Retina (tissue), 1 donor: ENCODE measurements at regions not wholly inside any gene's neighbourhood (a gene's known extent, or its start where the extent isn't known, plus 50 kb on each side); places are given as distances from the start of the nearest gene placed in this dataset.
A peak's percentile ranks its signal among the peaks of the same experiment; 100 is the strongest.
"Not testable (repeated sequence)": the region's sequence is repeated elsewhere in the genome, so short reads cannot be mapped to it uniquely, and the experiment has no call there.

ENCODE experiments used
- DNase-seq: peaks from one replicate; pipeline ENCODE4 v3.0.0-alpha.2; 2016

GRCh38 chr3:154658000-154658399 is 228.0 kb upstream of the GPR149 start:
- DNase-seq, result no peak

- DNase-seq, result no peak
Measured at GRCh38 chr3:154657218-154657617, 227.2 kb upstream of the GPR149 start.

GRCh38 chr3:154656486-154656885 is 226.5 kb upstream of the GPR149 start:
- no peak for DNase-seq

DNA sequence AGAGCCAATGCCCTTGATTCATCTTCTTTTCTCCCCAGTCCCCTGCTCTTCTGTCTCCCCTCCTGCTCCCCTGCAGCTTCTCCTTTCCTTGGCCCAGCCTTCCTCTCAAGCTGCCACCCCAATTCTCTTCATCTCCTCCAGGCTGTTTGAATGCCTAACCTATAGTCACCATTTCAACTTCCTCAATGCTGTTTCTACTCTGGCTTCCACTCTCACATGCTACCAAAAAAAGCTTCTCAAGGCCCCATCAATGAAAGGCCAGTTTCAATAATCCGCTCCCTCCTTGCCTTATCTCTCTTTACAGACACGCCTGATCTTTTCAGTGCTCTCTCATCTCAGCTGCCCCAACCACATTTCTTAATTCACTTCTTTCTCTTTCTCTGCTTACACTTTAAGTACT is 212.2 kb upstream of the GPR149 start:
- DNase-seq, result no peak

DNA sequence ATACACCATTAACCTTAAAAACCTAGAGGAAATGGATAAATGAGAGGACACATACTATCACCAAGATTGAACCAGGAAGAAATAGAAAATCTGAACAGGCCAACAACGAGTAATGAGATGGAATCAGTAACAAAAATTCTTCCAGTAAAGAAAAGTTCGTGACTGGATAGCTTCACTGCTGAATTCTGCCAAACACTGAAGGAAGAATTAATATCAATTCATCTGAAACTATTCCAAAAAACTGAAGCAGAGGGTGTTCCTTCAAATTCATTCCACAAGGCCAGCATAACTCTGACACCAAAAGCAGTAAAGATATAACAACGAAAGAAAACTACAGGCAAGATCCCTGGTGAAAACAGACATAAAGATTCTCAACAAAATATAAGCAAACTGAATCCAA is 195.8 kb upstream of the GPR149 start:
- DNase-seq, result no peak

DNA sequence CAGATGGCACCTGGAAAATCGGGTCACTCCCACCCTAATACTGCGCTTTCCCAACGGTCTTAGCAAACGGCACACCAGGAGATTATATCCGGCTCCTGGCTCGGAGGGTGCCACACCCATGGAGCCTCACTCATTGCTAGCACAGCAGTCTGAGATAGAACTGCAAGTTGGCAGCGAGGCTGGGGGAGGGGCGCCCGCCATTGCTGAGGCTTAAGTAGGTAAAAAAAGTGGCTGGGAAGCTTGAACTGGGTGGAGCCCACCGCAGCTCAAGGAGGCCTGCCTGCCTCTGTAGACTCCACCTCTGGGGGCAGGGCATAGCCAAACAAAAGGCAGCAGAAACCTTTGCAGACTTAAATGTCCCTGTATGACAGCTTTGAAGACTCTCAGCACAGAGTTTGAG is 189.6 kb upstream of the GPR149 start:
- not testable (repeated sequence) for DNase-seq

DNA sequence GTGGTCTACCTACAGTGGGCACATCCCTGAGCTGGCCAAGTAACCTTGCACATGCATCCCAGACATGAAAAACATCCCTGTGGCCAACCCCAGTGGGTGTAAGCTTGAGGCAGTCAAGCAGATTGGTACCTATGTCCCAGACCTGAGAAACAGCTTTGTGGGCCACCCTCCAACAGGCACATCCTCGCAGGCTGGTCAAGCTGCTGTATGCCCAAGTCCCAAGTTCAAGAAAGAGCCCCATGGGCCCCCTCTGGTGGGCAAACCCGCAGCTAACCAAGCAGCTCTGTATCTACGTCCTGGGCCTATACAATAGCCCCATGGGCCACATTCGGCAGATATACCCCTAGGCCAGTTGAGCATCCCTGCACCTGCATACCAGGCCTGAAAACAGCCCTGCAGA is 186.3 kb upstream of the GPR149 start:
- no peak for DNase-seq

DNA sequence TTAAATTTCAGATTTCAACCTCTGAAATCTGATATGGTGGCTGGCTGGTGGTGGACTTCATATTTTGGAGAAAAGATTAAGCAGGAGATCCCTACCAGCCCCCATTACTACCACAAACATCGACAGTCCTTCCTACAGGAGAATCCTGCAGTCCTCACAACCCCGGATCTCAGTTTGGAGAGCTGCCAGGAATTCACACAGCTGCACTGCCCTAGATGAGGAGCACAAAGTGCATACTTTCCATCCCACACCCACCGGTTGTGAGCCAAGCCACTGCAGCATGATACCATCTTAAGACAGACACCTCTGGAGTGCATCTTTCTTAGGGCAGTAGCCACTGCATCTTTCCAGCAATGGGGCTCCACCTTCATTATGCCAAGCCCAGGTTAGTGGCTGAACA is 185.5 kb upstream of the GPR149 start:
- DNase-seq, result no peak

DNA sequence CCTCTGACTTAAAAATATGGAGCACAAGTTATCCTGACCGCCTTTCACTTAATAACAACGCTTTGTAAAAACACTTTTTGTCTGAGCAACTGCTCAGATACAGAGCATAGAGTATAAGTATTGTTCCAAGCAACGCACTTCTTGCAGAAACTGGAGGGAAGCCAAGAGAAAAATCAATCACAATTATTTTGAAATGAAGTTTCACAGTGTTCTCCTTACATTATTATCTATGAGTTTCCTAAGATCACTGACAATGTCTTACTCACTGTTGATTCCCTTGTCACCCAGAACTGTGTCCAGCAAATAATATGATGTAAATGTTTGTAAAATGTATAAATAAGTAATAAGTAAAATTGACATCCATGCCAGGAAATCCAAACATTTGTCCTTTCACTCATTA is 184.6 kb upstream of the GPR149 start:
- DNase-seq, result no peak

GRCh38 chr3:154614078-154614477 is 184.1 kb upstream of the GPR149 start:
- DNase-seq, result no peak

DNA sequence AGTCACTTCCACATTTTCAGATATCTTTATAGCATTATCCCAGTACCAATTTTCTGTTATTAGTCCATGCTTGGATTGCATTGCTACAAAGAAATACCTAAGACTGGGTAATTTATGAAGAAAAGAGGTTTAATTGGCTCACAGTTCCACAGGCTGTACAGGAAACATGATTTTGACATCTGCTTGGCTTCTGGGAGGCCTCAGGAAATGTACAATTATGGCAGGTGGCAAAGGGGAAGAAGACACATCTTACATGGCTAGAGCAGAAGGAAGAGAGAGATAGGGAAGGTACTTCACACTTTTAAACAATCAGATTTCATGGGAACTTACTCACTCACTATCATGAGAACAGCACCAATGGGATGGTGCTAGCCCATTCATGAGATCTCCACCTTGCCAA is 172.3 kb upstream of the GPR149 start:
- no peak for DNase-seq

DNA sequence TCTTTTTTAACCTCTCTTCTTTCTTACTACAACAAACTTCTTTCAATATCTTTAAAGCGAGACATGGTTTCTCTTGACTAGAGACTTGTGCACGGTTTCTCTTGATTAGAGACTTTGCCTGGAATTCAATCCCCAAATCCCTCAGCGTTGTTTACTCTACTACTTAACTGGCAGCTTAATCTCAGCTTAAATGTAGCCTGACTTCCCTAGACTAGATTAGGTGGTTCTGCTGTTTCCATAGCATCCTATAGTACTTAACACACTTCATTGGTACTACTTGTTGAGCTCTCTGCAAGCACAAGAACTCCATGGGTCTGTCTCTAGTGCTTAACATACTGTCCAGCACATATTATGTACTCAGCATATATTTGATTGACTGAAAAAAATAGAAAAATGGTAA is 168.2 kb upstream of the GPR149 start:
- no peak for DNase-seq

GRCh38 chr3:154590675-154591384 is 160.8 kb upstream of the GPR149 start:
- DNase-seq, result no peak

DNA sequence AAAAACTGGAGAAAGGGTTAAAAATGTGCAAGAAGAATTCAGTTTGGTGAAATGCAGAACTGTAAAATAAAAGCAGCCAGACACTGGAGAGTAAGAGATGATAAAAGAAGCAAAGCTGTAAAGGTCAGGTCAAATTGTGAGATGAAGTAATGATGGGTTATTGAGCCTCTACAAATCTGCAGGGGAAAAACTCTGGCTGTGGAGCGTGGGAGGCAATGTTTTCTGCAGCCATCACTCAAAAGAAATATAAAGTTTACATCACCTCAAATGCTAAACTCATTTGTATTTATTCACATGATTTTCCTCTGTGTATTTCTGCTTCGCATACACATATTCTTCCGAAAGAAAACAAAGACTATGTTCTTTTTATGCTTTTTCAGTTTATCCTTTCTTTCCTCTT is 158.8 kb upstream of the GPR149 start:
- DNase-seq, result no peak

GRCh38 chr3:154584974-154585373 is 155.0 kb upstream of the GPR149 start:
- DNase-seq, result no peak

DNA sequence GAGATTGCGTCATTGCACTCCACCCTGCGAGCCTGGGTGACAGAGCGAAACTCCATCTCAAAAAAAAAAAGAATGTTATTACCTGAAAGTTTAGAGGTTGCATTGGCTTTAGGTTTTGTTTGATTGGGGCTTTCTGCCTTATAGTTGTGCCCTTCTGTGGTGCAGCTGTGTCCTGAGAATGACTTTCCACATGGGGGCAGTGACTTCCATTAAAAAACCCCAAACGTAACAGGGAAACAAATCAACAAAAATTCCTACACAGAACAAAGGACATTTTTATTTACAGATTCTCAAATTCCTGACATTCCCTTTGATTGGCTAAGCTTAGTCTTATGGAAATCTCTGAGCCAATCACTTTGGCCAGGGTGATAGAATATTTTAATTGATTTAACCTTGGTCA is 154.1 kb upstream of the GPR149 start:
- no peak for DNase-seq

GRCh38 chr3:154583086-154583634 is 153.2 kb upstream of the GPR149 start:
- DNase-seq, result no peak

DNA sequence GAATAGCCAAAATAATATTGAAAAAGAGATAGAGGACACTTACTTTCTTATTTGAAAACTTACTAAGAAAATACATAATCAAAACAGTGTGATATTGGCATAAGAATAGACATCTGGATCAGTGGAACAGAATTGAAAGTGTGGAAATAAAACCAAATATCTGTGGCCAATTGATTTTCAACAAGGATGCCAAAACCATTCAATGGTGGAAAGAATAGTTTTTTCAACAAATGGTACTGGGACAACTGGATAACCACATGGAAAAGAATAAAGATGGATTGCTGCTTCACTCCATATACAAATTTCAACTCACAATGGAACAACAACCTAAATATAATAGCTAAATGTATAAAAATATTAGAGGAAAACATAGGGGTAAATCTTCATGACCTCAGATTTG is 152.5 kb upstream of the GPR149 start:
- no peak for DNase-seq

- peak; percentile 47 for DNase-seq
Measured at GRCh38 chr3:154571553-154572226, 141.7 kb upstream of the GPR149 start.

DNA sequence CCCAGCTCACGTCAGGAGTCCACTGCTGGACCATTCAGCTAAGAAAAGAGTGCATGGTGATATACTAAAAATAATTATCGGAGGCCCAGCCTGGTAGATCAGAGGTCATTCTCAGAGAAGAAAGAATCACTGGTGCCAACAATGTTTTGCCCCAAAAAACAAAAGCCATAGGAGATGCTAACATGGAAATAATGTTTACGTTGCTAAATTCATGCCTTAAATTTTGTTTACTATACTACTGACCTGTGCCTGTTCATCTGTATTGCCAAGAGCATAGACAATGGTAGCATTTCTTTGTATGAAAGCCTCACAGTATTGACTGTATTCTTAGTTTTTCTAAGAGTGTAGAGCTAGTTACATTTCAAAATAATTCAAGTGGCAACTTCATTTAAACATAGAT is 138.1 kb upstream of the GPR149 start:
- DNase-seq, result no peak

DNA sequence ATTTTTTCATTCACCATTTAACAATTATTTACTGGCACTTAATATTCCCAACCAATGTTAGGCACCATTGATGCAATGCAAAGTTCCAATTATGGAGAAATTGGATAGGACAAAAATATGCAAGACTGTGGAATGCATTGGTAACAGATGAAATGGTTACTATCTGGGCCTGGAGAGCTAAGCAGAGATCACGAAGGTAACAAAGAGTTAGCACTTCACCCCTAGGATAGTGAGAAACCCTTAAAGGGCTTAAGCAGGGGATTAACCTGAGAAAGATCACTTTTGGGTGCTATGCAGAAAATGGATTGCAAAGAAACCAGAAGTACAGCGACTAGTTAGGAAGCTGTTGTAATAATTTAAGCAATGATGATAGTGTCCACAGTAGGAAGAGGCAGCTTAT is 129.6 kb upstream of the GPR149 start:
- no peak for DNase-seq

GRCh38 chr3:154552338-154552737 is 122.3 kb upstream of the GPR149 start:
- DNase-seq, result no peak

- no peak for DNase-seq
Measured at GRCh38 chr3:154549391-154549790, 119.4 kb upstream of the GPR149 start.

DNA sequence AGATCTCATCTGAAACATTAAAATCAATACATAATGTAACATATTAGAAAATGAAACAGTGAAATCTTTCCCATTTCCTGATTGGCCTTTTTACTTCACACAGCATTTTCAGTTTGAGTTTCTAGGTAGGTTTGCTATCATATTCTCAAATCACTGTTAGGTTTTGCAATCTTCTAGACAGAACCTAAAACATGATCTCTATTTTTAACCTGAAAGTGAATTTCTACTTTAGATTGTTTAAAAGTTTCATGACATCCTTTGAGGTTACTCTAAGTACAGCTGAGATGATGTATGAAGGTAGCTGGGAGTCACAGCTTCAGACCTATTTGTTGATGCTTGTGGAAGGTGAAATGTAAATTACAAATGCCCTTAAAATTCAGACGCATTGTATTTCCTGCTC is 118.4 kb upstream of the GPR149 start:
- no peak for DNase-seq

DNA sequence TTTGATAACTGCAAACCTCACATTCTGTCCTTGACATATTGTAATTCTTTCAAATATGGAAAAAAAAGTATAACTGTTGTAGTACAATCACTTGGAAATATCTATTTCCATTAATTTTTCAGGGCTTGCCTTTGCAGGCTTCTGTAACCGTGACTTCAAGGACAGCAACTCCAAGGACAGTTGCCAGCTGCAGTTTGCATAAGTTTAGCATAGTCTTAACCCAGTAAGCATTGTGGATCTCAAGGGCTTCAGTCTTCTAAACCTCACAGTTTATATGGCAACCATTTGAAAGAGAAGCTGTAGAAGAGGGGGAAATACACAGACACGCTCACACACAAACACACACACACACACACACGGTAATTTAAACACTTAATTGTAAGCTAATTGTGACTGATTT is 112.8 kb upstream of the GPR149 start:
- DNase-seq, result no peak
